Kidney (tissue), 13 donors: ENCODE measurements at regions not wholly inside any gene's neighbourhood (a gene's known extent, or its start where the extent isn't known, plus 50 kb on each side); places are given as distances from the start of the nearest gene placed in this dataset.

Experiments used
- DNase-seq, 5 donors: peaks; one replicate each; pipeline ENCODE4 v3.0.0-alpha.2; 2013 to 2020
- FAIRE-seq: peaks from 2 replicates; lab custom pipeline; 2012; peaks lifted over from hg19 to GRCh38; lab: Jason Lieb, UNC
- H3K27ac ChIP-seq, 2 donors: one replicate each; pipeline ENCODE4 v1.7.0; 2013; ENCODE audit warnings: low read depth in 2 of 2, low read length in 2 of 2, inconsistent platforms in 1 of 2
- H3K27me3 ChIP-seq: one replicate; pipeline ENCODE4 v1.7.1; 2013; ENCODE audit warnings: low read length, inconsistent platforms; ENCODE audit not compliant: control insufficient read depth, insufficient read depth
- H3K36me3 ChIP-seq, 3 donors: one replicate each; pipeline versions ENCODE4 v1.7.0 to v1.7.1; 2013; ENCODE audit warnings: low read length in 3 of 3, control low read depth in 1 of 3, inconsistent platforms in 1 of 3; ENCODE audit not compliant: insufficient read depth in 3 of 3, control insufficient read depth in 2 of 3
- H3K4me1 ChIP-seq, 3 donors: one replicate each; pipeline versions ENCODE4 v1.7.0 to v1.7.1; 2013; ENCODE audit warnings: low read length in 3 of 3, inconsistent platforms in 1 of 3, low read depth in 1 of 3; ENCODE audit not compliant: control insufficient read depth in 2 of 3, insufficient read depth in 2 of 3
- H3K4me3 ChIP-seq, 3 donors: one replicate each; pipeline versions ENCODE4 v1.7.0 to v1.8.1; 2013; ENCODE audit warnings: low read length in 3 of 3, control low read depth in 1 of 3, inconsistent platforms in 1 of 3
- H3K9ac ChIP-seq, 3 donors: one replicate each; pipeline versions ENCODE4 v1.7.0 to v1.7.1; 2013; ENCODE audit warnings: low read length in 3 of 3, control low read depth in 1 of 3, inconsistent platforms in 1 of 3
- H3K9me3 ChIP-seq, 3 donors: one replicate each; pipeline versions ENCODE4 v1.7.0 to v1.7.1; 2013; ENCODE audit warnings: low read length in 3 of 3, control low read depth in 1 of 3, inconsistent platforms in 1 of 3; ENCODE audit not compliant: control insufficient read depth in 2 of 3, insufficient read depth in 1 of 3
- intact Hi-C: fragments of 100-400 bp; cut with DNase I; formaldehyde crosslinking; loops from one replicate; pipeline ENCODE4 v1.11.1; 2022
- TF ChIP-seq, protein P1 (sequence below): IDR thresholded peaks from 3 replicates; pipeline ENCODE4 v1.5.1; 2012; ENCODE audit warnings: mild to moderate bottlenecking, moderate library complexity, borderline replicate concordance; ENCODE audit not compliant: insufficient read depth; ENCODE audit errors: extremely low read depth
- donor health status: control.
- donor health status: control.
- donor health status: control.
- donor health status: control.
- donor health status: control.
- donor health status: DM: yes; HTN: yes; CAD: no.
- donor health status: Normal renal cell carcinoma (clear cell type).

DNA sequence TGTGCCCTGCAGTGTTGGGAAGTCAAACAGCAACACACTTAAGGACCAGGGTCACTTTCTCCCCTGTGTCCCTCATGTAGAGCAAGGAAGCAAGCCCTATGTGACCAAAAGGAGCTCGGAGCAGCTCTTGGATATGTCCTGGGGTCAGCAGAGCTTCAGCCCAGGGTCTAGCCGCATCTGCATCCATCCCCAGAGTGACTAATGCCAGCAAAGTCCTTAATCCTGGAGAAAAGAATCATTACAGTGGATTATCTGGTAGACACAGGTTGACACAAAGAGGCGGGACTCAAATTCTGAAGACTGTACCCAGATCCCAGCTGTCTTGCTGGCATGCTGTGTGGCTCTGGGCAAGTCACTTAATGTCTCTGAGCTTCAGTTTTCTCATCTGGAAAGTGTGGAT is 239.1 kb upstream of the PWP1 start:
- FAIRE-seq (no peak), DNase-seq (no peak)
- intact Hi-C loops, result no loop called here
- Histone ChIP-seq H3K36me3 (no peaks in the 10 kb centered on the region), H3K4me3 (no peak overlapping the region), H3K27ac (no peak overlapping the region), H3K27me3 (no peaks in the 10 kb centered on the region), H3K4me1 (peaks cover 0 to 7% (median 2%) of the 10 kb centered on the region in 3 donors), H3K9me3 (no peaks in the 10 kb centered on the region), H3K9ac (no peak overlapping the region)
- TF ChIP-seq, protein P1, sequence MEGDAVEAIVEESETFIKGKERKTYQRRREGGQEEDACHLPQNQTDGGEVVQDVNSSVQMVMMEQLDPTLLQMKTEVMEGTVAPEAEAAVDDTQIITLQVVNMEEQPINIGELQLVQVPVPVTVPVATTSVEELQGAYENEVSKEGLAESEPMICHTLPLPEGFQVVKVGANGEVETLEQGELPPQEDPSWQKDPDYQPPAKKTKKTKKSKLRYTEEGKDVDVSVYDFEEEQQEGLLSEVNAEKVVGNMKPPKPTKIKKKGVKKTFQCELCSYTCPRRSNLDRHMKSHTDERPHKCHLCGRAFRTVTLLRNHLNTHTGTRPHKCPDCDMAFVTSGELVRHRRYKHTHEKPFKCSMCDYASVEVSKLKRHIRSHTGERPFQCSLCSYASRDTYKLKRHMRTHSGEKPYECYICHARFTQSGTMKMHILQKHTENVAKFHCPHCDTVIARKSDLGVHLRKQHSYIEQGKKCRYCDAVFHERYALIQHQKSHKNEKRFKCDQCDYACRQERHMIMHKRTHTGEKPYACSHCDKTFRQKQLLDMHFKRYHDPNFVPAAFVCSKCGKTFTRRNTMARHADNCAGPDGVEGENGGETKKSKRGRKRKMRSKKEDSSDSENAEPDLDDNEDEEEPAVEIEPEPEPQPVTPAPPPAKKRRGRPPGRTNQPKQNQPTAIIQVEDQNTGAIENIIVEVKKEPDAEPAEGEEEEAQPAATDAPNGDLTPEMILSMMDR, result no peak

DNA sequence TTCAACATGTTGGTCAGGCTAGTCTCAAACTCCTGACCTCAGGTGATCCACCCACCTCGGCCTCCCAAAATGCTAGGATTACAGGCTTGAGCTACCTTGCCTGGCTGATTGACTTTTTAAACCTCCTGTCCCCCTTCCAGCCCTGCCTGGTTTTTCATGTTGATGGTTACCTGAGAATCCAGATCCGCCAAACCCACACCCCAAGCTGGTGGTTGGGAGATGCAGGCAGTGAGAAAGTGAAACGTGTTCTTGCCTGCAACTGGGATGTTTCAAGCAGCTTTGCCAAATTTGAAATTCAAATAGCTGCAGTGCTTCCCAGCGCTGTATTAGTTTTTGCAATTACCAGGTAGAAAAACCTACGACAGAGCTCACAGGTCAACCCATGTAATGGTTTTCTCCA is 238.3 kb upstream of the PWP1 start:
- intact Hi-C loops, result no loop called here
- H3K36me3 ChIP-seq, result no peaks in the 10 kb centered on the region
- TF ChIP-seq, protein P1, result no peak
- no peak for FAIRE-seq
- DNase-seq, result no peak
- H3K4me3 ChIP-seq, result no peak overlapping the region
- no peaks in the 10 kb centered on the region for H3K9me3 ChIP-seq
- no peak overlapping the region for H3K27ac ChIP-seq
- no peak overlapping the region for H3K9ac ChIP-seq
- H3K27me3 ChIP-seq, result no peaks in the 10 kb centered on the region
- peaks cover 0 to 3% (median 2%) of the 10 kb centered on the region in 3 donors for H3K4me1 ChIP-seq

DNA sequence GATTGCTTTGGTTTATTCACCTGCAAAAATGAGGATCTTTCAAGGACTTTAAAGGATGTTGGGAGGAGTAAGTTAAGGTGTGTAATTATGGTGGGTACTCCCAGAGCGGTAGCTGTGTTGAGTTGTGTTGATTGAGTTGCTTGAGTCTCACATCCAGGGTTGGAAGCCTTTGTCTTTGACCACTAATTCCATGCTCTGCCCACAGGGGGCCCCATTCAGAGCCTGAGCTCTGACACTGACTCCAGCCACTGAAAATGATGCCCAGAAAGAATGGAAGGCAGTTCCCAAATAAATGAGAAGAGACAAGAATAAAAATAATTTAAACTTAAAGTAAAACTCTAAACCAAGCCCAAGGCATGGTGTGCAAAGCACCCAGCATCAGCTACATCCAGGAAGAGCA is 237.4 kb upstream of the PWP1 start:
- no peak overlapping the region for H3K4me3 ChIP-seq
- FAIRE-seq, result no peak
- H3K36me3 ChIP-seq, result no peaks in the 10 kb centered on the region
- intact Hi-C loops, result no loop called here
- peaks cover 0 to 3% (median 0%) of the 10 kb centered on the region in 3 donors for H3K4me1 ChIP-seq
- TF ChIP-seq, protein P1, result no peak
- H3K9ac ChIP-seq, result no peak overlapping the region
- H3K9me3 ChIP-seq, result no peaks in the 10 kb centered on the region
- no peak overlapping the region for H3K27ac ChIP-seq
- no peak for DNase-seq
- no peaks in the 10 kb centered on the region for H3K27me3 ChIP-seq

DNA sequence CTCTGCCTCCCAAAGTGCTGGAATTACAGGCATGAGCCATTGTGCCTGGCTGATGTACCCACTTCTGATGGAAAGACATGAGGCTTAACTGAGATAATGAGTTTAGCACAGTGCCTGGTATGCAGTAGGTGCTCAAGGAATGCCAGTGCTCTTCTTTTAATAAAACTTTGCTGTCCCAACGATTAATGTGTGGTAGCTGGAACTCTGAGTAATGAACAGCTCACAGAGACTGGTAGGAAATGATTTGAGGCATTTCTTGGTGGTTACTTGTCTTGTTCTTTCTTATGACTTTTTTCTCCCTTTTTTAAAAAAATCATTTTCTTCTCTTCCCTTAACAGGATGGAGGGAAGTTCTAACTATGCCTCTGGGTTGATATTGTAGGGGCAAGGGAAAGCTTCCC is 235.7 kb upstream of the PWP1 start:
- Histone ChIP-seq H3K9ac (no peak overlapping the region), H3K27ac (no peak overlapping the region), H3K9me3 (no peaks in the 10 kb centered on the region), H3K4me1 (no peaks in the 10 kb centered on the region), H3K4me3 (no peak overlapping the region), H3K36me3 (no peaks in the 10 kb centered on the region), H3K27me3 (no peaks in the 10 kb centered on the region)
- intact Hi-C loops, result no loop called here
- FAIRE-seq (no peak), DNase-seq (no peak)
- TF ChIP-seq, protein P1, result no peak
